ENCODE measurements at regions not wholly inside any gene's neighbourhood (a gene's known extent, or its start where the extent isn't known, plus 50 kb on each side); places are given as distances from the start of the nearest gene placed in this dataset.

DNA sequence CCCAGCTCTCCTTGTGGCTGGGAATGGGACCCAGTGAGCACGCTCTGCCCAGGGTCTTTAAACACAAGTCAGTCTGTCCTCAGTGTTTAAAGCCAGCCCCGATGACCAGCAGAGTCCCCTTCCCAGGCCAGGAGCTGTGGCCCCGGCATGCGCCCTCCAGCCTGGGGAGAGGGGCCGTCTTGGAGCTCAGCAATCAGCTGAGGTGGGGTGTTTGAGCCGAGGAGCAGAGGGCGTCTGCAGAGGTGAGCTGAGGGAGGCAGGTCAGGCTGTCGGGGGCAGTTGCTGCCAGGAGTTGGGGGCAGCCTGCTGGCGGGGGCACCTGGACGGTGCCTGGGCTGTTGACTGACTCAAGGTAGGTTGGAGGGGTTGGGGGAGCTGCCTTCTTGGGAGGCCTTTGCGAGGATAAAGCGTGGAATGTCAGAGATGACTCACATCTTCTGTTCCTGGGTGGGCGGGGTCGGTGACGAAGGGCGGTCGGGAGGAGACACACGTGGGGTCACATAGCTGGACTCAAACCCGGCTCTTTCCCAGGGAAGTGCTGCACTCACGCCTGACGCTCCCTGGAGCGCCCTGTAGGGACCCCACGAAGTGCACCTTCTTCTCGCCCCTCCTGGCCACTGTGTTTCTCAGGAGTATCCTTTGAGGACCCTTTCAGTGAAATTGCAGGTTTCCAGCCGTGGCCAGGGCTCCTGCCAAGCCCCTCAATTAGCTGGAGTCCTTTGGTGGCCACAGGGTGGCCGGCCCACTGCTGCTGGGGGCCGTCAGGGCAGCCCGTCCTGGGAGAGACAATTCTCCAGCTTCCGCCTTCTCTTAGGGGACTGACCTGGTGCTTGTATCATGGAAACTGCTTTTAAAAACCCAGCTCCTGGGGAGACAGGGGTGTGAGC is 86.2 kb downstream of the SIK1 start:
- POLR2A ChIA-PET: no interaction called here
- intact Hi-C loops (cut with micrococcal nuclease): loop anchor here (1.0 kb wide), 1 partner anchor 8 kb away; no protein-coding TSS in a partner anchor
- peak; percentile 79 for FAIRE-seq

GRCh38 chr21:43339668-43340067 is 87.3 kb downstream of the SIK1 start:
- H3K4me3 ChIP-seq (replicated peaks in 1 of 3; ENCODE audit: insufficient read depth in 1 of 3, low read depth in 1 of 3, low read length in 3 of 3): no peak overlapping the region
- TF ChIP-seq MAX (IDR thresholded peaks at IDR 0.05; ENCODE audit: insufficient read depth, insufficient read length) (no peak), POLR2A (IDR thresholded peaks at IDR 0.05; ENCODE audit: low read depth, low read length) (no peak)
- FAIRE-seq: peak; percentile 73
- peak overlapping the region; percentile 7 for H3K4me2 ChIP-seq (ENCODE audit: insufficient read depth, low read length)
- no peaks in the 10 kb centered on the region for H3K79me2 ChIP-seq (ENCODE audit: control insufficient read depth, insufficient read depth, low read length)
- BruUV-seq (replicated peaks): no TSS peak
- no peaks in the 10 kb centered on the region for H3K27me3 ChIP-seq (ENCODE audit: control insufficient read depth in 2 of 2, insufficient read depth in 2 of 2, low read length in 2 of 2)
- no peaks in the 10 kb centered on the region for H3K9me3 ChIP-seq (replicated peaks; ENCODE audit: control insufficient read depth, insufficient read depth, low read length)
- H2AFZ ChIP-seq (ENCODE audit: low read depth, low read length): no peak overlapping the region
- dilution Hi-C loops (cut with MboI; ENCODE audit: extremely low pct_ligation_motif_present, low sequenced_read_pairs) (no loop called here), intact Hi-C loops (cut with micrococcal nuclease) (loop anchor here (1.0 kb wide), 1 partner anchor 7 kb away; no protein-coding TSS in a partner anchor)
- ChIA-PET CTCF (interaction anchor here (1.4 kb wide), 1 partner anchor 9 kb away, joined by 3 read pairs; no protein-coding TSS in a partner anchor), POLR2A (no interaction called here)
- H3K9ac ChIP-seq (replicated peaks; ENCODE audit: extremely low read depth, insufficient read depth, low read length): peak overlapping the region; percentile 37
- DNase-seq (ENCODE audit: low read depth, low spot score): peak; percentile 21
- peaks cover 26% of the 10 kb centered on the region for H3K4me1 ChIP-seq (ENCODE audit: control insufficient read depth, extremely low read depth, insufficient read depth, low read length)
- no peaks in the 10 kb centered on the region for H3K36me3 ChIP-seq (ENCODE audit: control insufficient read depth in 2 of 2, extremely low read depth in 1 of 2, insufficient read depth in 2 of 2, low read length in 2 of 2)
- peak overlapping the region; percentile 87 for H3K27ac ChIP-seq (ENCODE audit: insufficient read depth, low read depth, low read length)
- H4K20me1 ChIP-seq (replicated peaks; ENCODE audit: control insufficient read depth, extremely low read depth, insufficient read depth, low read length): no peaks in the 10 kb centered on the region
- no peaks in the 10 kb centered on the region for H3K9me1 ChIP-seq (replicated peaks; ENCODE audit: control insufficient read depth, extremely low read depth, insufficient read depth, low read length)

More for the DNA sequence above, 86.2 kb downstream of the SIK1 start:
- no peaks in the 10 kb centered on the region for H3K27me3 ChIP-seq (ENCODE audit: control insufficient read depth in 2 of 2, insufficient read depth in 2 of 2, low read length in 2 of 2)
- no peak overlapping the region for H2AFZ ChIP-seq (ENCODE audit: low read depth, low read length)
- no peaks in the 10 kb centered on the region for H3K36me3 ChIP-seq (ENCODE audit: control insufficient read depth in 2 of 2, extremely low read depth in 1 of 2, insufficient read depth in 2 of 2, low read length in 2 of 2)
- no peaks in the 10 kb centered on the region for H3K79me2 ChIP-seq (ENCODE audit: control insufficient read depth, insufficient read depth, low read length)
- H3K9ac ChIP-seq (replicated peaks; ENCODE audit: extremely low read depth, insufficient read depth, low read length): no peak overlapping the region
- H3K27ac ChIP-seq (ENCODE audit: insufficient read depth, low read depth, low read length): peak overlapping the region; percentile 87
- DNase-seq (ENCODE audit: low read depth, low spot score): peak; percentile 56
- no peak overlapping the region for H3K4me2 ChIP-seq (ENCODE audit: insufficient read depth, low read length)
- no peak overlapping the region for H3K4me3 ChIP-seq (replicated peaks in 1 of 3; ENCODE audit: insufficient read depth in 1 of 3, low read depth in 1 of 3, low read length in 3 of 3)
- TF ChIP-seq FOS (IDR thresholded peaks at IDR 0.05; ENCODE audit: borderline replicate concordance, insufficient read depth, low read length) (peak; percentile 42), POLR2AphosphoS5 (IDR thresholded peaks at IDR 0.05; ENCODE audit: insufficient read depth, low read depth, low read length) (peak; percentile 28), EZH2 (IDR thresholded peaks at IDR 0.05; ENCODE audit: borderline replicate concordance, low read depth, low read length, severe bottlenecking) (no peak), MAX (IDR thresholded peaks at IDR 0.05; ENCODE audit: insufficient read depth, insufficient read length) (peak; percentile 21)
- dilution Hi-C loops (cut with MboI; ENCODE audit: extremely low pct_ligation_motif_present, low sequenced_read_pairs): no loop called here
- peaks cover 26% of the 10 kb centered on the region for H3K4me1 ChIP-seq (ENCODE audit: control insufficient read depth, extremely low read depth, insufficient read depth, low read length)
- no peaks in the 10 kb centered on the region for H3K9me3 ChIP-seq (replicated peaks; ENCODE audit: control insufficient read depth, insufficient read depth, low read length)
- no peaks in the 10 kb centered on the region for H3K9me1 ChIP-seq (replicated peaks; ENCODE audit: control insufficient read depth, extremely low read depth, insufficient read depth, low read length)
- no TSS peak for BruUV-seq (replicated peaks)
- CTCF ChIA-PET: interaction anchor here (0.6 to 1.3 kb wide), 4 partner anchors 9 to 305 kb away, joined by 3 read pairs; no protein-coding TSS in a partner anchor
- H4K20me1 ChIP-seq (replicated peaks; ENCODE audit: control insufficient read depth, extremely low read depth, insufficient read depth, low read length): no peaks in the 10 kb centered on the region
